Epithelial cell of proximal tubule (primary cell): ENCODE measurements at regions not wholly inside any gene's neighbourhood (a gene's known extent, or its start where the extent isn't known, plus 50 kb on each side); places are given as distances from the start of the nearest gene placed in this dataset.

ENCODE experiments used
- DNase-seq: peaks from one replicate; pipeline ENCODE4 v3.0.0-alpha.2; 2011; ENCODE audit warnings: low read depth
- H3K4me3 ChIP-seq: 2 replicates; pipeline ENCODE4 v1.5.1; 2011; ENCODE audit warnings: low read depth, mild to moderate bottlenecking, low read length
- TF ChIP-seq, protein P1 (sequence below): conservative IDR thresholded peaks from 2 replicates; pipeline ENCODE4 v1.5.1; 2012; ENCODE audit warnings: low read depth, mild to moderate bottlenecking, low read length

- H3K4me3 ChIP-seq = no peak overlapping the region
- DNase-seq = no peak
- TF ChIP-seq, protein P1, sequence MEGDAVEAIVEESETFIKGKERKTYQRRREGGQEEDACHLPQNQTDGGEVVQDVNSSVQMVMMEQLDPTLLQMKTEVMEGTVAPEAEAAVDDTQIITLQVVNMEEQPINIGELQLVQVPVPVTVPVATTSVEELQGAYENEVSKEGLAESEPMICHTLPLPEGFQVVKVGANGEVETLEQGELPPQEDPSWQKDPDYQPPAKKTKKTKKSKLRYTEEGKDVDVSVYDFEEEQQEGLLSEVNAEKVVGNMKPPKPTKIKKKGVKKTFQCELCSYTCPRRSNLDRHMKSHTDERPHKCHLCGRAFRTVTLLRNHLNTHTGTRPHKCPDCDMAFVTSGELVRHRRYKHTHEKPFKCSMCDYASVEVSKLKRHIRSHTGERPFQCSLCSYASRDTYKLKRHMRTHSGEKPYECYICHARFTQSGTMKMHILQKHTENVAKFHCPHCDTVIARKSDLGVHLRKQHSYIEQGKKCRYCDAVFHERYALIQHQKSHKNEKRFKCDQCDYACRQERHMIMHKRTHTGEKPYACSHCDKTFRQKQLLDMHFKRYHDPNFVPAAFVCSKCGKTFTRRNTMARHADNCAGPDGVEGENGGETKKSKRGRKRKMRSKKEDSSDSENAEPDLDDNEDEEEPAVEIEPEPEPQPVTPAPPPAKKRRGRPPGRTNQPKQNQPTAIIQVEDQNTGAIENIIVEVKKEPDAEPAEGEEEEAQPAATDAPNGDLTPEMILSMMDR = no peak
Measured at GRCh38 chr14:34003691-34004090, 52.8 kb upstream of the EGLN3 start.

DNA sequence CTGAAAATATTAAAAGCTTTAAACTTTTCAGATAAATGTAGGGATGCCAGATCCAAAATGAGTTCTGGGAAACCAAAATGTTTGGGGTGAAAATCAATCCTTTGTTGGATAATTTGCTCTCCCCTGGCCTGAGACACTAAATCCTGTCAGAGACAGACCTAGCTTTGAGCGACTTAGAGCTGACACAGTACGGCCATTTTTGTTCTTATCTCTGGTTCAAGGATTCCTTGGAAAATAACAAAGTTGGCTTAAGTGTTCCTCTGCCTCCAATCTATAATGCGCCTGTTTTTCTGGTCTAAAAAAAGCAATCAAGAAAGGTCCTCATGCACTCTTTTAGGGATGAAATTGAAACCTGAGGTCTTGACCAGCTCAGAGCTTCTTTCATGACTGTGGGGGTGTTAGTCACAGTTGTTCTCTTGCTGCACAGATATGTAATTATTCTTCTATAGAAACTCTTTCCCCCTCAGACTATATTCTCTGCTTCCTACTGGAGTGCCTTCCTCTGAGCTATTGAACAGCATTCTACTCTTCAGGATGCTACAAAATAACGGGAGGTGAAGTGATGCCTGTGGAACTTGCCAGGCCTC is 52.3 kb upstream of the EGLN3 start:
- no peak for DNase-seq
- H3K4me3 ChIP-seq = no peak overlapping the region
- TF ChIP-seq, protein P1 = no peak
